ENCODE measurements at regions not wholly inside any gene's neighbourhood (a gene's known extent, or its start where the extent isn't known, plus 50 kb on each side); places are given as distances from the start of the nearest gene placed in this dataset.

GRCh38 chr14:51481643-51482042, 170.1 kb upstream of the FRMD6 start:
- no peak for DNase-seq

GRCh38 chr14:51482102-51482501, 169.6 kb upstream of the FRMD6 start:
- no peak for DNase-seq

GRCh38 chr14:51484485-51484884, 167.2 kb upstream of the FRMD6 start:
- DNase-seq, result no peak

- DNase-seq, result no peak
Observed at GRCh38 chr14:51485733-51486132, 166.0 kb upstream of the FRMD6 start.

- no peak for DNase-seq
Observed at GRCh38 chr14:51487848-51488247, 163.9 kb upstream of the FRMD6 start.

- no peak for DNase-seq
Observed at GRCh38 chr14:51488569-51489220, 163.0 kb upstream of the FRMD6 start.

- DNase-seq, result no peak
Observed at GRCh38 chr14:51490205-51490604, 161.5 kb upstream of the FRMD6 start.

GRCh38 chr14:51491036-51491545, 160.6 kb upstream of the FRMD6 start:
- no peak for DNase-seq

- no peak for DNase-seq
Observed at GRCh38 chr14:51491776-51492175, 159.9 kb upstream of the FRMD6 start.

GRCh38 chr14:51495319-51495718, 156.4 kb upstream of the FRMD6 start:
- DNase-seq, result no peak

- DNase-seq, result no peak
Observed at GRCh38 chr14:51498411-51499227, 153.1 kb upstream of the FRMD6 start.

GRCh38 chr14:51500776-51501175, 150.9 kb upstream of the FRMD6 start:
- no peak for DNase-seq

GRCh38 chr14:51501746-51502145, 150.0 kb upstream of the FRMD6 start:
- DNase-seq, result no peak

- no peak for DNase-seq
Observed at GRCh38 chr14:51504669-51505068, 147.0 kb upstream of the FRMD6 start.

- peak; percentile 30 for DNase-seq
Observed at GRCh38 chr14:51507511-51507905, 144.2 kb upstream of the FRMD6 start.

- DNase-seq, result peak; percentile 33
Observed at GRCh38 chr14:51507906-51508511, 143.7 kb upstream of the FRMD6 start.

GRCh38 chr14:51511265-51511664, 140.4 kb upstream of the FRMD6 start:
- DNase-seq, result no peak

- DNase-seq, result no peak
Observed at GRCh38 chr14:51512316-51512715, 139.4 kb upstream of the FRMD6 start.

GRCh38 chr14:51513281-51513680, 138.4 kb upstream of the FRMD6 start:
- no peak for DNase-seq

- DNase-seq, result no peak
Observed at GRCh38 chr14:51513933-51514332, 137.8 kb upstream of the FRMD6 start.

- no peak for DNase-seq
Observed at GRCh38 chr14:51515611-51516010, 136.1 kb upstream of the FRMD6 start.

GRCh38 chr14:51516706-51517395, 134.9 kb upstream of the FRMD6 start:
- DNase-seq, result peak; percentile 77

GRCh38 chr14:51518280-51518679, 133.4 kb upstream of the FRMD6 start:
- no peak for DNase-seq
